ENCODE measurements at regions not wholly inside any gene's neighbourhood (a gene's known extent, or its start where the extent isn't known, plus 50 kb on each side); places are given as distances from the start of the nearest gene placed in this dataset.

GRCh38 chr4:129233691-129234090 is 137.7 kb downstream of the C4orf33 start:
- TF ChIP-seq CTCF (IDR thresholded peaks at IDR 0.05) (no peak), ESRRA (IDR thresholded peaks at IDR 0.05; ENCODE audit: borderline replicate concordance, low read length) (no peak), HDAC2 (IDR thresholded peaks at IDR 0.05) (no peak), MAFK (IDR thresholded peaks at IDR 0.05; ENCODE audit: partially characterized antibody) (no peak), CHD2 (IDR thresholded peaks at IDR 0.05; ENCODE audit: low read length, partially characterized antibody) (no peak), CBX2 (IDR thresholded peaks at IDR 0.05; ENCODE audit: borderline replicate concordance, low read depth) (no peak)
- TF ChIP-seq, protein P1, sequence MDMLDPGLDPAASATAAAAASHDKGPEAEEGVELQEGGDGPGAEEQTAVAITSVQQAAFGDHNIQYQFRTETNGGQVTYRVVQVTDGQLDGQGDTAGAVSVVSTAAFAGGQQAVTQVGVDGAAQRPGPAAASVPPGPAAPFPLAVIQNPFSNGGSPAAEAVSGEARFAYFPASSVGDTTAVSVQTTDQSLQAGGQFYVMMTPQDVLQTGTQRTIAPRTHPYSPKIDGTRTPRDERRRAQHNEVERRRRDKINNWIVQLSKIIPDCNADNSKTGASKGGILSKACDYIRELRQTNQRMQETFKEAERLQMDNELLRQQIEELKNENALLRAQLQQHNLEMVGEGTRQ (IDR thresholded peaks at IDR 0.05), result no peak

Data from A549 (cell line).